ENCODE measurements at regions not wholly inside any gene's neighbourhood (a gene's known extent, or its start where the extent isn't known, plus 50 kb on each side); places are given as distances from the start of the nearest gene placed in this dataset.

- DNase-seq (ENCODE audit: low read depth, low spot score), result no peak
- H3K9ac ChIP-seq (ENCODE audit: insufficient read length), result no peak overlapping the region
- TF ChIP-seq EZH2 (IDR thresholded peaks at IDR 0.05) (no peak), POLR2AphosphoS5 (IDR thresholded peaks at IDR 0.05; ENCODE audit: borderline replicate concordance, low read depth, low read length) (no peak), FOXP2 (optimal IDR thresholded peaks at IDR 0.05; ENCODE audit: control extremely low read depth, extremely low read length, insufficient read depth) (no peak)
- no peak overlapping the region for H3K4me3 ChIP-seq
- no peaks in the 10 kb centered on the region for H3K9me3 ChIP-seq (ENCODE audit: low read depth, low read length)
- no peaks in the 10 kb centered on the region for H3K36me3 ChIP-seq (ENCODE audit: insufficient read depth, low read length)
- no peak overlapping the region for H3K27ac ChIP-seq
These were observed 67.3 kb upstream of the SLC10A2 start for GRCh38 chr13:103133556-103133955.

- H3K4me3 ChIP-seq, result no peak overlapping the region
These were observed 64.5 kb upstream of the SLC10A2 start for GRCh38 chr13:103130681-103131210.

GRCh38 chr13:103130146-103130545, 63.9 kb upstream of the SLC10A2 start:
- H3K4me3 ChIP-seq, result no peak overlapping the region
- no peaks in the 10 kb centered on the region for H3K9me3 ChIP-seq (ENCODE audit: low read depth, low read length)
- TF ChIP-seq EZH2 (IDR thresholded peaks at IDR 0.05) (no peak), POLR2AphosphoS5 (IDR thresholded peaks at IDR 0.05; ENCODE audit: borderline replicate concordance, low read depth, low read length) (no peak), FOXP2 (optimal IDR thresholded peaks at IDR 0.05; ENCODE audit: control extremely low read depth, extremely low read length, insufficient read depth) (no peak)
- H3K9ac ChIP-seq (ENCODE audit: insufficient read length), result no peak overlapping the region
- H3K36me3 ChIP-seq (ENCODE audit: insufficient read depth, low read length), result no peaks in the 10 kb centered on the region
- DNase-seq (ENCODE audit: low read depth, low spot score), result no peak
- no peak overlapping the region for H3K27ac ChIP-seq

More at GRCh38 chr13:103130681-103131210, 64.5 kb upstream of the SLC10A2 start:
- no peak overlapping the region for H3K27ac ChIP-seq
- no peak for DNase-seq (ENCODE audit: low read depth, low spot score)
- H3K36me3 ChIP-seq (ENCODE audit: insufficient read depth, low read length), result no peaks in the 10 kb centered on the region
- H3K9me3 ChIP-seq (ENCODE audit: low read depth, low read length), result no peaks in the 10 kb centered on the region
- TF ChIP-seq EZH2 (IDR thresholded peaks at IDR 0.05) (no peak), FOXP2 (optimal IDR thresholded peaks at IDR 0.05; ENCODE audit: control extremely low read depth, extremely low read length, insufficient read depth) (no peak), POLR2AphosphoS5 (IDR thresholded peaks at IDR 0.05; ENCODE audit: borderline replicate concordance, low read depth, low read length) (no peak)
- no peak overlapping the region for H3K9ac ChIP-seq (ENCODE audit: insufficient read length)

Data from SK-N-MC (cell line).